Left lung (tissue), 4 donors: ENCODE measurements at regions not wholly inside any gene's neighbourhood (a gene's known extent, or its start where the extent isn't known, plus 50 kb on each side); places are given as distances from the start of the nearest gene placed in this dataset.
"Not testable (repeated sequence)": the region's sequence is repeated elsewhere in the genome, so short reads cannot be mapped to it uniquely, and the experiment has no call there.

Experiments used
- ATAC-seq: fragments of 200-7000 bp; cut with Tn5 transposase; one replicate; pipeline ENCODE4 v1.9.1; 2020; ENCODE audit warnings: moderate library complexity
- DNase-seq, 4 donors: peaks; one replicate each; pipeline ENCODE4 v3.0.0-alpha.2; 2013 to 2020
- H3K27ac ChIP-seq, 2 donors: fragments of 200-600 bp; sonication (generic) in 1 of 2; one replicate each; pipeline versions ENCODE4 v1.5.0 to v1.8.0; 2020 to 2021
- H3K27me3 ChIP-seq, 2 donors: fragments of 200-600 bp; sonication (generic) in 1 of 2; one replicate each; pipeline versions ENCODE4 v1.5.0 to v1.8.0; 2020 to 2021
- H3K36me3 ChIP-seq, 2 donors: fragments of 200-600 bp; sonication (generic) in 1 of 2; one replicate each; pipeline versions ENCODE4 v1.5.0 to v1.8.0; 2020 to 2021
- H3K4me1 ChIP-seq, 2 donors: fragments of 200-600 bp; one replicate each; pipeline ENCODE4 v1.8.0; 2021
- H3K4me3 ChIP-seq, 2 donors: fragments of 200-600 bp; sonication (generic) in 1 of 2; one replicate each; pipeline versions ENCODE4 v1.5.0 to v1.8.0; 2020 to 2021; ENCODE audit warnings: mild to moderate bottlenecking in 1 of 2
- H3K9me3 ChIP-seq, 2 donors: fragments of 200-600 bp; sonication (generic) in 1 of 2; one replicate each; pipeline versions ENCODE4 v1.5.0 to v1.8.0; 2020 to 2021
- CTCF ChIP-seq, 2 donors: fragments of 200-600 bp; sonication (generic) in 1 of 2; IDR thresholded peaks; one replicate each; pipeline versions ENCODE4 v1.5.0 to v1.8.0; 2021; ENCODE audit warnings: antibody characterized with exemption in 2 of 2
- intact Hi-C, 2 donors: fragments of 100-400 bp; cut with DNase I; formaldehyde crosslinking; loops; one replicate each; pipeline versions ENCODE4 v1.11.2 to v1.14.2; 2022
- donor health status: DM: no; HTN: yes; CAD: no.
- donor health status: DM: no; HTN: no; CAD: no.

GRCh38 chr2:59339121-59339836, 1098.2 kb upstream of the FANCL start:
- H3K27ac ChIP-seq: no peak overlapping the region
- no peak for TF ChIP-seq CTCF (IDR thresholded peaks at IDR 0.05)
- no peak for DNase-seq
- ATAC-seq: no peak
- no peaks in the 10 kb centered on the region for H3K9me3 ChIP-seq
- no peaks in the 10 kb centered on the region for H3K4me1 ChIP-seq
- no peaks in the 10 kb centered on the region for H3K27me3 ChIP-seq
- intact Hi-C loops: no loop called here
- no peak overlapping the region for H3K4me3 ChIP-seq
- no peaks in the 10 kb centered on the region for H3K36me3 ChIP-seq

GRCh38 chr2:59333007-59333406, 1091.9 kb upstream of the FANCL start:
- no peaks in the 10 kb centered on the region for H3K9me3 ChIP-seq
- H3K4me1 ChIP-seq: no peaks in the 10 kb centered on the region
- DNase-seq (no peak), ATAC-seq (no peak)
- no peaks in the 10 kb centered on the region for H3K36me3 ChIP-seq
- H3K4me3 ChIP-seq: no peak overlapping the region
- H3K27me3 ChIP-seq: no peaks in the 10 kb centered on the region
- no peak for TF ChIP-seq CTCF (IDR thresholded peaks at IDR 0.05)
- intact Hi-C loops: no loop called here
- H3K27ac ChIP-seq: no peak overlapping the region

- intact Hi-C loops, H3K36me3 ChIP-seq, H3K27me3 ChIP-seq, DNase-seq, H3K4me3 ChIP-seq, H3K27ac ChIP-seq, H3K4me1 ChIP-seq, H3K9me3 ChIP-seq, ATAC-seq: not testable (repeated sequence)
These were observed 1085.6 kb upstream of the FANCL start for GRCh38 chr2:59326581-59327365.

GRCh38 chr2:59322870-59323269, 1081.7 kb upstream of the FANCL start:
- DNase-seq (no peak), ATAC-seq (no peak)
- no peak overlapping the region for H3K4me3 ChIP-seq
- H3K27me3 ChIP-seq: no peaks in the 10 kb centered on the region
- H3K9me3 ChIP-seq: no peaks in the 10 kb centered on the region
- H3K4me1 ChIP-seq: no peaks in the 10 kb centered on the region
- intact Hi-C loops: no loop called here
- no peak overlapping the region for H3K27ac ChIP-seq
- TF ChIP-seq CTCF (IDR thresholded peaks at IDR 0.05): no peak
- no peaks in the 10 kb centered on the region for H3K36me3 ChIP-seq

GRCh38 chr2:59322005-59322404, 1080.9 kb upstream of the FANCL start:
- DNase-seq (no peak), ATAC-seq (no peak)
- no peaks in the 10 kb centered on the region for H3K27me3 ChIP-seq

More at GRCh38 chr2:59322005-59322404, 1080.9 kb upstream of the FANCL start:
- Histone ChIP-seq H3K4me1 (no peaks in the 10 kb centered on the region), H3K4me3 (no peak overlapping the region), H3K27ac (no peak overlapping the region), H3K9me3 (no peaks in the 10 kb centered on the region), H3K36me3 (no peaks in the 10 kb centered on the region)
- TF ChIP-seq CTCF (IDR thresholded peaks at IDR 0.05): no peak
- intact Hi-C loops: no loop called here
